ENCODE measurements at regions not wholly inside any gene's neighbourhood (a gene's known extent, or its start where the extent isn't known, plus 50 kb on each side); places are given as distances from the start of the nearest gene placed in this dataset.

- DNase-seq, result no peak
- Mint-ChIP-seq H3K4me3 (no peak overlapping the region), H3K27ac (no peak overlapping the region), H3K27me3 (ENCODE audit: insufficient read depth) (no peaks in the 10 kb centered on the region), H3K36me3 (ENCODE audit: low read depth) (peaks cover 12% of the 10 kb centered on the region), H3K9me3 (peaks cover 18% of the 10 kb centered on the region), H3K4me1 (no peaks in the 10 kb centered on the region)
- no peaks in the 10 kb centered on the region for H3K27me3 ChIP-seq (ENCODE audit: control insufficient read depth, insufficient read depth, low read length, poor library complexity, severe bottlenecking)
- peaks cover 4% of the 10 kb centered on the region for H3K36me3 ChIP-seq (ENCODE audit: control insufficient read depth, insufficient read depth, low read length)
- H3K9me3 ChIP-seq (ENCODE audit: control insufficient read depth, low read length), result peaks cover 35% of the 10 kb centered on the region
- TF ChIP-seq CTCF (conservative IDR thresholded peaks at IDR 0.05), result no peak
- H3K4me1 ChIP-seq (ENCODE audit: control insufficient read depth, insufficient read depth, low read length), result no peaks in the 10 kb centered on the region
- no peak overlapping the region for H3K4me3 ChIP-seq (ENCODE audit: low read length)
- H3K27ac ChIP-seq (ENCODE audit: low read depth, low read length), result no peak overlapping the region
- no peak overlapping the region for H3K9ac ChIP-seq (ENCODE audit: extremely low read depth, low read length, poor library complexity, severe bottlenecking)
Measured at GRCh38 chr1:80164150-80164549, 1157.6 kb upstream of the ADGRL4 start.

GRCh38 chr1:80163686-80164085, 1157.2 kb upstream of the ADGRL4 start:
- H3K9ac ChIP-seq (ENCODE audit: extremely low read depth, low read length, poor library complexity, severe bottlenecking), result no peak overlapping the region
- H3K4me3 ChIP-seq (ENCODE audit: low read length), result no peak overlapping the region
- no peaks in the 10 kb centered on the region for H3K27me3 ChIP-seq (ENCODE audit: control insufficient read depth, insufficient read depth, low read length, poor library complexity, severe bottlenecking)
- no peaks in the 10 kb centered on the region for H3K4me1 Mint-ChIP-seq
- 94 to 100% methylated on average over 3 to 6 of the region's 6 CpGs for WGBS, 2 experiments (ENCODE audit: insufficient coverage in 1 of 2, insufficient read length in 1 of 2)
- H3K27ac ChIP-seq (ENCODE audit: low read depth, low read length), result no peak overlapping the region
- H3K27ac Mint-ChIP-seq, result no peak overlapping the region
- no peak for DNase-seq
- H3K4me1 ChIP-seq (ENCODE audit: control insufficient read depth, insufficient read depth, low read length), result no peaks in the 10 kb centered on the region
- H3K36me3 ChIP-seq (ENCODE audit: control insufficient read depth, insufficient read depth, low read length), result peaks cover 4% of the 10 kb centered on the region
- H3K27me3 Mint-ChIP-seq (ENCODE audit: insufficient read depth), result no peaks in the 10 kb centered on the region
- H3K9me3 ChIP-seq (ENCODE audit: control insufficient read depth, low read length), result peaks cover 39% of the 10 kb centered on the region
- no peak overlapping the region for H3K4me3 Mint-ChIP-seq
- H3K36me3 Mint-ChIP-seq (ENCODE audit: low read depth), result peaks cover 12% of the 10 kb centered on the region
- TF ChIP-seq CTCF (conservative IDR thresholded peaks at IDR 0.05), result no peak
- peaks cover 18% of the 10 kb centered on the region for H3K9me3 Mint-ChIP-seq

GRCh38 chr1:80158771-80159170, 1152.2 kb upstream of the ADGRL4 start:
- Mint-ChIP-seq H3K4me3 (no peak overlapping the region), H3K4me1 (peaks cover 2% of the 10 kb centered on the region), H3K36me3 (ENCODE audit: low read depth) (peaks cover 12% of the 10 kb centered on the region), H3K27me3 (ENCODE audit: insufficient read depth) (no peaks in the 10 kb centered on the region), H3K9me3 (peaks cover 21% of the 10 kb centered on the region), H3K27ac (no peak overlapping the region)
- no peak overlapping the region for H3K4me3 ChIP-seq (ENCODE audit: low read length)
- H3K9ac ChIP-seq (ENCODE audit: extremely low read depth, low read length, poor library complexity, severe bottlenecking), result no peak overlapping the region
- no peaks in the 10 kb centered on the region for H3K4me1 ChIP-seq (ENCODE audit: control insufficient read depth, insufficient read depth, low read length)
- no peak overlapping the region for H3K27ac ChIP-seq (ENCODE audit: low read depth, low read length)
- peaks cover 42% of the 10 kb centered on the region for H3K9me3 ChIP-seq (ENCODE audit: control insufficient read depth, low read length)
- peaks cover 4% of the 10 kb centered on the region for H3K36me3 ChIP-seq (ENCODE audit: control insufficient read depth, insufficient read depth, low read length)
- H3K27me3 ChIP-seq (ENCODE audit: control insufficient read depth, insufficient read depth, low read length, poor library complexity, severe bottlenecking), result no peaks in the 10 kb centered on the region
- no peak for DNase-seq
- no peak for TF ChIP-seq CTCF (conservative IDR thresholded peaks at IDR 0.05)
- WGBS, 2 experiments (ENCODE audit: insufficient coverage in 1 of 2, insufficient read length in 1 of 2), result 100% methylated on average over 1 of the region's 2 CpGs; no CpG with 5 or more reads in 1 of the 2 experiments

Data from endodermal cell (in vitro differentiated cells).